Loucy (cell line): ENCODE measurements at regions not wholly inside any gene's neighbourhood (a gene's known extent, or its start where the extent isn't known, plus 50 kb on each side); places are given as distances from the start of the nearest gene placed in this dataset.

Experiments
- EZH2phosphoT487 ChIP-seq: fragments of 200-600 bp; IDR thresholded peaks from 2 replicates; pipeline ENCODE4 v1.6.1; 2018; ENCODE audit warnings: antibody characterized with exemption, mild to moderate bottlenecking, moderate library complexity, borderline replicate concordance
- TF ChIP-seq, protein P1 (sequence below): fragments of 200-600 bp; sonication (generic); conservative IDR thresholded peaks from 2 replicates; pipeline ENCODE4 v1.5.1; 2014; ENCODE audit warnings: mild to moderate bottlenecking, antibody characterized with exemption, low read length

DNA sequence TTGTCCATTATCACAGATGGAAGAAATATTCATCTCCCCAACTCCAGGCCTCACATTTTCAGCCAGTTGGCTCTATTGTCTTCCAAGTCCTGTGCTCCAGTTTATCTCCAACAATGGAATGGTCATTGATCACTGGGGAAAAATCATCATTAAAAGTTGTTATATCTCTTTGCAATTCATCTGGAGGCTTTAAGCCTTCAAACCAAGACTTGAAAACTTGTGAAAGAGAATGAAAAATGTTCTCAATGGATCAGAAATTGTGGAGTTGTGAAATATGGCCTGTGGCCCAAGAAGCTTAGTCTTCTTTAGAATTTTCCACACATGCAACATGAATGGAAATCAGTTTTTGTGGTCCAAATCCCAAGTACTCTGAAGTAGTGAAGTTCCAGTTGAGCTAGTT is 569.6 kb downstream of the EBF1 start:
- TF ChIP-seq, protein P1, sequence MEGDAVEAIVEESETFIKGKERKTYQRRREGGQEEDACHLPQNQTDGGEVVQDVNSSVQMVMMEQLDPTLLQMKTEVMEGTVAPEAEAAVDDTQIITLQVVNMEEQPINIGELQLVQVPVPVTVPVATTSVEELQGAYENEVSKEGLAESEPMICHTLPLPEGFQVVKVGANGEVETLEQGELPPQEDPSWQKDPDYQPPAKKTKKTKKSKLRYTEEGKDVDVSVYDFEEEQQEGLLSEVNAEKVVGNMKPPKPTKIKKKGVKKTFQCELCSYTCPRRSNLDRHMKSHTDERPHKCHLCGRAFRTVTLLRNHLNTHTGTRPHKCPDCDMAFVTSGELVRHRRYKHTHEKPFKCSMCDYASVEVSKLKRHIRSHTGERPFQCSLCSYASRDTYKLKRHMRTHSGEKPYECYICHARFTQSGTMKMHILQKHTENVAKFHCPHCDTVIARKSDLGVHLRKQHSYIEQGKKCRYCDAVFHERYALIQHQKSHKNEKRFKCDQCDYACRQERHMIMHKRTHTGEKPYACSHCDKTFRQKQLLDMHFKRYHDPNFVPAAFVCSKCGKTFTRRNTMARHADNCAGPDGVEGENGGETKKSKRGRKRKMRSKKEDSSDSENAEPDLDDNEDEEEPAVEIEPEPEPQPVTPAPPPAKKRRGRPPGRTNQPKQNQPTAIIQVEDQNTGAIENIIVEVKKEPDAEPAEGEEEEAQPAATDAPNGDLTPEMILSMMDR: no peak
- no peak for TF ChIP-seq EZH2phosphoT487
